ENCODE measurements at regions not wholly inside any gene's neighbourhood (a gene's known extent, or its start where the extent isn't known, plus 50 kb on each side); places are given as distances from the start of the nearest gene placed in this dataset.
"Not testable (repeated sequence)": the region's sequence is repeated elsewhere in the genome, so short reads cannot be mapped to it uniquely, and the experiment has no call there.

DNA sequence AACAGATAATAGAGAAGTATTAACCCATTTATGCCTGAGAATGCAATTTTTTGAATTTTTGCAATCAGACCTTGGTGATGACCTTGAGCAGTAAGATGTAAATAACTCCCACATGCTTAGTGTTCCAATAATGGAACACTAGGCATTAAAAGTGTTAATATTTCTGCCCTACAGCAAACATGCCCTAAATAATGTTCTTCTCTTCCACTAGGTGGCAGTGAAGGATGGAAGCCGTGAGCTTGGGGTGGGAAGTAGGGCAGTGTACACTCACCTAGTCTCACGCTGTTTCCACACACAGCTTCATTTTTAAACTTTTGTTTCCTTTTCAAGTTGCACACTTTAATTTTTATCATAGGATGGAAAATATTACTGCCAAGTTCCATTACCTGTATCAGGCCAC is 613.1 kb upstream of the HS3ST1 start:
- DNase-seq (ENCODE audit: insufficient read length, low spot score) (no peak), FAIRE-seq (no peak)

DNA sequence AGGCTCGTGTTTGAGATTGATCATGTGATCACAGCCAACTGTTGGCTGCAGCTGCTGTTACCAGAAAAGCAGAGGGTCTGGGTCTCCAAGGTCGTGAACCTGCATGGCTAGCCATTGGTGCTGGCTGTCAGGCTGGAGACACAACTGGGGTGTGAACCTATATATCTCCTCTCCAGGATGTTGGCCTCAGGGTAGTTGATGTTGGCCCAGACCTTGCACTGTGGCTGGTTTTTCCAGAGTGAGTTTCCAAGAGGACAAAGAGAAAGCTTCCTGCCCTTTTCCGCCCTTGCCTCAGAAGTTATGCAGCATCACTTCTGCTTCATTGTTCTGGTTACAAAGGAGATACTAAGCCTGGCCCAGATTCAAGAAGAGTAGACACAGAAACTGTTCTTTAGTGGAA is 607.8 kb upstream of the HS3ST1 start:
- FAIRE-seq: no peak

DNA sequence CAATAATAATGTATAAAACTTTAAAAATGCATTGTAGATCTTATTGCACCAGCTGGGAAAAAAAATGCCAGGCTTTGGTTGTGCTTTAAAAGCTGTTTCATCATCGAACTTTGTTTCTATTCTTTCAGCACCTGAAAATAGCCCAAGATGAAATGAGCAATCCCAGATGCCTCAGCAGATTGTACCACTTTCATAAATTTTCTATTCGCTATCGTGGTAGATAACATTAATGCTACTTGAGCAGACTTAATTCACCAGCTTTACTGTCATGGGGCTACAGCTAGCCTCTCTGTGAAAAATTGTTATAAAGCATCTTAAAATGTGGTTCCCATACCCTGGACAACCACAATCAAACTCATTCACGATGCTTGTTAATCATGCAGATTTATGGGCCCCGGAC is 599.6 kb upstream of the HS3ST1 start:
- DNase-seq (ENCODE audit: insufficient read length, low spot score): no peak
- FAIRE-seq: no peak

More for the DNA sequence above, 607.8 kb upstream of the HS3ST1 start:
- no peak for DNase-seq (ENCODE audit: insufficient read length, low spot score)

DNA sequence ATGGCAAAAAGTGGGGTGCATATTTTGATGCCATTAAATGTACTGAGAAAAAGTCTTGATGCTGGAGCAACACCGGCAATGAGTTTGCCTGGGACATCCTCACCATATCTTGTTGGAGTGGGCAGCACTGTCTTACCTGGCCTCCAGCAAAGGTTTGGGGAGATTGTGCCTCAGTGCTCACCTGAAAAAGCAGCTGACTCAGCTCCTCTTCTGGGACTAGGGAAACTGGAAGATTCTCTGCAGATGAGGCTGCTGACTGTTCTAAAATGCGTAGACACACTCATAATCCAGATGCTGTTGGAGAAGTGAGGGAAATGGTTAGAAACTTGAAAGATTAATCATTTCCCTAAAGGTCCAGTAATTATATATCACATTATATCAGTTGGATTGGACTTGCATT is 593.7 kb upstream of the HS3ST1 start:
- no peak for FAIRE-seq

DNA sequence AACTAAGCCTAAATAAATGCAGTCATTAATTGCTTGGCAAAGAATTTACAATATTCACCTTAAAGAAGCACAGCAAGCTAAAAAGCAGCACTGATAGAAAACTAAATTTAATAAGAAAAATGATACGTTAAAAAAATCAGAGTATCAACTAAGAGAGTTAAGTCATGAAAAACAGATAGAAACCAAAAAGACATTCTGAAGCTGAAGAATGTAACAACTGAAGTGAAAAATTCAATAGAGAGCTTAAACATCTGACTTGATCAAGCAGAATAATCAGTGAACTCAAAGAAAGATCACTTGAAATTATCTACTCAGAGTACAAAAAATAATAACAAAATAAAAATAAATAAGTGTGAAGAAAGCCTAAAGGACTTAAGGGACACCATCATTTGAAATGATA is 588.0 kb upstream of the HS3ST1 start:
- DNase-seq (ENCODE audit: insufficient read length, low spot score) (no peak), FAIRE-seq (no peak)

More for the DNA sequence above, 593.7 kb upstream of the HS3ST1 start:
- no peak for DNase-seq (ENCODE audit: insufficient read length, low spot score)

DNA sequence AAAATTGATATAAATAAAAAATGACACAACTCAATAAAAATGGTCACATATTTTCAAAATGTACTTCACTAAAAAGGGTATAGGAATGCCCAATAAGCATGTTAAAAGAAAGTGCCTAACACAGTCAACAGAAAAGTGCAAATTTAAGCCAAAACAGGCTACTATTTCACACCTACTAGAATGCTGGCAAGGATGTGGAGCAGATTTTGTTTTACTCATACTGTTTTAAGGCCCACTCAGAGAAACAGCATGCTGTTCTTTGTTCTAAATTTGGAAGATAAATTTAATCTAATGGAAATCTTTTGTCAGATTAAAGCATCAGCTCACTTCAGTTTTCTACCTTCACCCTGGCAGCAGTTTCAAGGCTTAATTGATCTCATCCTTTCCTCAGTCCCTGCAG is 576.8 kb upstream of the HS3ST1 start:
- DNase-seq (ENCODE audit: insufficient read length, low spot score): no peak
- no peak for FAIRE-seq

DNA sequence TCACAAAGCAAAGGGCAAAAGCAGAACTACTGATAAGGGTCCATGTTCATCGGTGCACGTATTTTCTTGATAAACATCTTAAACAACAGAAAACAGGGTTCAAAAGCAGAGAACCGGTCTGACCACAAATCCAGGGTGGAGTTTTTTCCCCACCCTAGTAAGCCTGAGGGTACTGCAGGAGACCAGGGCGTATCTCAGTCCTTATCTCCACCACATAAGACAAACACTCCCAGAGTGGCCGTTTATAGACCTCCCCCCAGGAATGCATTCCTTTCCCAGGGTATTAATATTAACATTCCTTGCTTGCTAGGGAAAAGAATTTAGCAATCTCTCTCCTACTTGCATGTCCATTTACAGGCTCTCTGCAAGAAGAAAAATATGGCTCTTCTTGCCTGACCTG is 567.9 kb upstream of the HS3ST1 start:
- not testable (repeated sequence) for FAIRE-seq; DNase-seq (ENCODE audit: insufficient read length, low spot score)

DNA sequence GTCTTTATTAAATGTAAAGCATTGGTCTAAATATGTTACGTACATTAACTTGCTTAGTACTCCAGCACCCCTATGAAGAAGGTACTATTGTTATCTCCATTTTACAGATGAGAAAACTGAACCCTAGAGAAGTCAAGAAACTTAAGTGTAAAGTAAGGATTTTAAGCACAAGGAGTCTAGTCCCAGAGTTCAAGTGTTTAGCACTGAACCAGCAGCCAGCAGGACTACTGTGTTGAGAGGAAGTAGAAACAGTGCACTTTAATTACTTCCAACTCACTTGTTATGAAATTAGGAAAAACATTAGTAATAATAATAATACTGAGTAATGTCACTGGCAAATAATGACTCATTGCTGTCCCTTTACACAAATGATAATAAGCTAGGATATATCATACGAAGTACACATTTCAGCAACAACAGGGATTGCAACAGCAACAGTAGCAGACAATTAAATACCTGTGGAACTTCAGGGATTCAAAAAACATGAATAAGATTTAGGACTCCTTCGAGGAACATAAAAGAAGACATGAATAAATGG is 548.1 kb upstream of the HS3ST1 start:
- no peak for FAIRE-seq
- no peak for DNase-seq (ENCODE audit: insufficient read length, low spot score)

DNA sequence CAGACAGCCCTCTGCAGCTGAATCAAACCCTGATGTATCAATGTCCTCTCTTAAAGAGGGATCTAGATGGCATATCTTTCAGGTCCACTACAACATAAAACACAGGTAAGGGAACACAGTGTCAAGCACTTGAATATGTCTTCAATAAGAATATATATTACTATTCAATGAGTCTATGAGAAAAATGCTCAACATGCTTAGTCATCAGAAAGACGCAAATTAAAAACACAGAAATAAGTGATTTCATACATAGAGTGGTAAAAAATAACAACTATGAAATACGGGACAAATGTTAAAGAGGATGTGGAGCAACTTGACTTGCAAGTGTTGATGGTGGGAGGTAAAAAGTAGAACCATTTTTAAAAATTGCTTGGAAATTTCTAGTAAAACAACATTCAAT is 544.6 kb upstream of the HS3ST1 start:
- FAIRE-seq: no peak

DNA sequence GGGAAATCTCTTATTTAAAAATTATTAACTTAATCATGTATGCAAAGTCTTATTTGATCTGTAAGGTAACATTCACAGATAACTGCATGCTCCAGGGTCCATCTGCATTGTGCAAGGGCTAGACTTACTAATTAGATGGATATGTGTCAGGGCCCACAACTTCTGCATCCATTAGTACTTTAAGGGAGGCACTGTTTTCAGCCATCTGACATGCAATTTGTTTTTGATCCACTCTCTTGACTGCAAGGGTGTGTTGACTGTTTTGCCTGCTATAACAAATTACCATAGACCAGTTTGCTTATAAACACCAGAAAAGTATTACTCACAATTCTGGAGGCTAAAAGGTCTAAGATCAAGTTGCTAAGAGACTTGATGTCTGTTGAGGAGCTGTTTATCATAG is 542.1 kb upstream of the HS3ST1 start:
- DNase-seq (ENCODE audit: insufficient read length, low spot score): no peak
- FAIRE-seq: no peak

More for the DNA sequence above, 544.6 kb upstream of the HS3ST1 start:
- no peak for DNase-seq (ENCODE audit: insufficient read length, low spot score)

DNA sequence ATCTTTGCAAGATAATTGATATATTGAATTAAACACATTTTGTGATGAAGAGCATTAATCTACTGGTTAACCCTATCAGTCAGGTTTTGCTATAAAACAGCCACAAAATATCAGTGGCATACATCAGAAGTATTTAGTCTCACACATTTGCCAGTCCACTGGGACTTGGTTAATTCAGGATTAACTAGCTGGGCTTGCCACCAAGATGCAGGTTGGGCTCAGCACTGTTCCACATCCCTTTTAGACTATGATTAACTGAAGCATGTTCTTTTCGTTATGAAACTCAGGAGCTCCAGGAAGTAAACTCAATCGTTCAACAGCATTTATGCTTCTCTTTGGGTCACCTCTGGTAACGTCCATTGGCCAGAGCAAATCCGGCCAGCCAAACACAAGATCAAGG is 538.1 kb upstream of the HS3ST1 start:
- FAIRE-seq (no peak), DNase-seq (ENCODE audit: insufficient read length, low spot score) (no peak)

DNA sequence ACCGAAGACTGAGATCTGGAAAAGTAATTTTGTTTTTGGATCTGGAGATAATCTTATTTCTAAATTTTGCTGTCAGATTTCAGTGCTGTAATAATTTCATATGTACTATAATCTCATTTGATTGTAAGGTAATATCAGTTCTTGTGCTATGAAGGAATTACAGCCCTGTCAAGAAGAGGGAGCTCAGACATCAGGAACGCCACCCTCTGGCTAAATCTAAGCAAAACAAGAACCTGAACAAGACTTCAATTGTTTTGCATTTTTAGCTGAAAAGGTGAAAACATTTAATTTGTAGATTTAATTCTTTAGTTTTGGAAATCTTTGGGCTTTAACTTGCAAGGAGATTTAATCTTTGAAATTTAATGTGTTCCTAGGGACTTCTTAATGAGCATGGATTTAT is 525.4 kb upstream of the HS3ST1 start:
- DNase-seq (ENCODE audit: insufficient read length, low spot score): no peak
- FAIRE-seq: no peak

DNA sequence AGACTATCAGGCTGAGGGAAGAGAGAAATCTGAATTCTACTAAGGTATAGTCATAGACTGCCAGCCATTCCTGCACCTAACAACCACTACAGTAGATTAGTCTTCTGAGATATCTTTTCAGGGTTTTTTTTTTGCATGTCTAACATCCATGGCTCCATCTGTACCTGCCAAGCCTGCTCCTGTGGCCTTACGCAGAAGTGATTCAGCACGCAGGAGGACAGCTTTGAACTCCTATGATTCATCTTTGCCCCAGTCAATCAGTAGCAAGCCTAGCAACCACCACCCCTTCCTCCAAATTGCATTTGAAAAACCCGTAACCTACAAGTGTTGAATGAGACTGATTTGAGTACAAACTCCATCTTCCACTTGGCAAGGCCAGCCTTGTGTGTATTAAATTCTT is 520.7 kb upstream of the HS3ST1 start:
- DNase-seq (ENCODE audit: insufficient read length, low spot score) (no peak), FAIRE-seq (no peak)

DNA sequence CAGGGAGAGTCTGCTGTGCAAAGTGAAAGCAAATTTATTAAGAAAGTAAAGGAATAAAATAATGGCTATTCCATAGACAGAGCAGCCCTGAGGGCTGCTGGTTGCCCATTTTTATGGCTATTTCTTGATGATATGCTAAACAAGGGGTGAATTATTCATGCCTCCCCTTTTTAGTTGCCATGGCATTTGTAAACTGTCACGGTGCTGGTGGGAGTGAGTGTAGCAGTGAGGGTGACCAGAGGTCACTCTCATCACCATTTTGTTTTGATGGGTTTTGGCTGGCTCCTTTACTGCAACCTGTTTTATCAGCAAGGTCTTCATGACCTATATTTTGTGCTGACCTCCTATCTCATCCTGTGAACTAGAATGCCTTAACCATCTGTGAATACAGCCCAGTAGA is 518.9 kb upstream of the HS3ST1 start:
- not testable (repeated sequence) for DNase-seq (ENCODE audit: insufficient read length, low spot score); FAIRE-seq

DNA sequence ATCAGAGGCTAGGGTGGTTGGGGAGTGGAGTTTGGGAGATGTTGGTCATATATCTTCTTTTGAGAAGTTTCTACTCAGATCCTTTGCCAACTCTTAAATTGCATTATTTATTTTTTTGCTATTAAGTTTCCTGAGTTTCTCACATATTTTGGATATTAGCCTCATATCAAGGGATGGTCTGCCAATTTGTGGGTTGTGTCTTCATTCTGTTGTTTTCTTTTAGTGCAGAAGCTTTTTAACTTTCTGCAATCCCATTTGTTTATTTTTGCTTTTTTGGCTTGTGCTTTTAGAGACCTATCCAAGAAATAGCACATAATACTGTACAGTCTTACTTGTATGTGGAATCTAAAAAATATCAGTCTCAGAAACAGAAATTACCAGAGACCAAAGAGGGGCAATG is 509.2 kb upstream of the HS3ST1 start:
- no peak for FAIRE-seq
- no peak for DNase-seq (ENCODE audit: insufficient read length, low spot score)

DNA sequence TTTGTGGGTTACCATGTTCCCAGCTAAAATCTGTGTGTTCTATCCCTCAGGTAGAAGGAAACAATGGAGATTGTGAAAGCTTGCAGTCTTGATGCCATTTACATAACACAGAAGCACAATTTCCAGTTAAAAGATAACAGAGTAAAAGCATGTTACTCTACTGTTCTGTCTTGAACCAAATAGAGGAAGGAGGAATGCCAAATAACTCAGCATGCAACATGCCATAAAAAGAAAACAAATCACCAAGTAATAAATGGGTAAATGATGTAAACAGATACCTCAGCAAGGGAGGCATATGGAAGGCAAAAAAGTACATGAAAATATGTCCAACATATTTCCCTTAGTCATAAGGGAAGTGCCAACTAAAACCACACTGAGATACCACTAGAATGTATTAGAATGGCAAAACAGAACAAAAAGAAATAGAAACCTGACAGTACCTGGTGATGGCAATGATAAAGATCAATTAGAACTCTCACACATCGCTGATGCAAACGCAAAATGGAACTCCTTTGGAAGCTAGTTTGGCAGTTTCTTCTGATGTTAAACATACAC is 502.6 kb upstream of the HS3ST1 start:
- FAIRE-seq (no peak), DNase-seq (ENCODE audit: insufficient read length, low spot score) (no peak)

DNA sequence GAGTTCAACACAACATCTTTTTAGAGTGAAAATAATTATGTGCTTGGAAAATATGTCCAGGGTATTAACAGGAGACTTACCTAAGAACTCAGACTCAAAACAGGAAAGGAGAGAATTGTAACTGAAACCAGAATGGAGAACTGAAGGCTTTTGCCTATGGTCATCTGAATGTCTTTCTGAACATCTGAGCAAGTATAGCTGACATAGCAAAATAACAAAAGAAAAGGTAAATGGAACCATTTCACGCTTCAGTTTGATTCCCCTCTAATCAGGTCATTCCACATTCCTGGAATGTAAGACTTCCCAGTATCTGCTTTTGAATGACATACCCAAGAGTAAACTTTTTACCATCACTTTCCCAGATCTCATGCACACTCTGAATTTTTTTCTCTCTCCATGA is 500.4 kb upstream of the HS3ST1 start:
- no peak for DNase-seq (ENCODE audit: insufficient read length, low spot score)
- FAIRE-seq: no peak

DNA sequence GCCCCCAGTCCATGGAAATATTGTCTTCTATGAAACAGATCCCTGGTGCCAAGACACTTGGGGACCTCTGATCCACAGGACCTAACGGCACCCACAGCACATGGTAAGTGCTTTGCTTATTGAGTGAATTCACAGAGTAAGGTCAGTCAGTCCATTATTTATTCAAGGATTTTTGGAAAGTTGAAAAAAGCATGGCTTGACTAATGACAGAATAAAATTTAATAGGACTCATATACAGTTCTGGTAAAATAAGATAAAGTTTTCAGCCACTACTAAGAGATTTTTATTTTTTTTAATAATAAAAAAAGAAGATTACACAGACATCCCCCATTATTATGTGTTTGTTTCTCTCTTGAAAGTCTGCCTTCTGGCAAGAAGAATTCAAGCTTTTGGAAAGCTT is 490.6 kb upstream of the HS3ST1 start:
- FAIRE-seq: no peak

DNA sequence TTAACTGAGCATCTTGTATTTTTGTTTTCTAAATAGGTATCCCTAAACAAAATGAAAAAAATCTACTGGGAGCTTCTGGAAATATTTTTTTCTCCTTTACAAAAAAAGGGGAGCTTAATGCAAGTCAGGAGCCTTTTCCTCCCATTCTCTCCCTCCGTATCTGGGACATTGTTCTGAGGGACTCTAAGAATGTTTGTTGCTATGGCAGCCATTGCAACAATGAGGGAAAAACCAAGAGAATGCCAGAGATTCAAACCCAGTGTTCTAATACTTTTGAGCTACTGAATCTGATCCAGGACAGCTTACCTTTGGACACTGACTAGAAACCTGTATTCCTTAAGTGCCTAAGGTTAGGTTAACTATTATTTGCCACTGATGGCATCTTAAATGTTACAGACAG is 485.7 kb upstream of the HS3ST1 start:
- no peak for FAIRE-seq
- DNase-seq (ENCODE audit: insufficient read length, low spot score): no peak

More for the DNA sequence above, 490.6 kb upstream of the HS3ST1 start:
- no peak for DNase-seq (ENCODE audit: insufficient read length, low spot score)

DNA sequence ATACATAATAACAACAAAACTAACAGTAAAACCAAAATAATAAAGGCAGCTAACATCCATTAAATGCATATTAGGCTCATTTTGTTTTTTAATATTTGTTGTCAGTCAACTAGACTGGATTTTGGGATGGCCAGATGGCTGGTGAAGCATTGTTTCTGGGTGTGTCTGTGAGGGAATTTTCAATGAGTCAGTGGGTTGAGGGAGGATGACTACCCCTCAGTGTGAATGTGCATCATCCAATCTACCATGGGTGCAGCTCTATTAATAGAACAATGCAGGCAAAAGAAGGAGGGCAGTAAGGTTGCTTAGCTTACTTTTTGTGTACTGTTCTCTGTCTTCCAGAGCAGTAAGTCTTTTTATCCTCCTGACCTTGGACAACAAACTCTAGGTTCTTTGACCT is 484.2 kb upstream of the HS3ST1 start:
- DNase-seq (ENCODE audit: insufficient read length, low spot score) (no peak), FAIRE-seq (no peak)

DNA sequence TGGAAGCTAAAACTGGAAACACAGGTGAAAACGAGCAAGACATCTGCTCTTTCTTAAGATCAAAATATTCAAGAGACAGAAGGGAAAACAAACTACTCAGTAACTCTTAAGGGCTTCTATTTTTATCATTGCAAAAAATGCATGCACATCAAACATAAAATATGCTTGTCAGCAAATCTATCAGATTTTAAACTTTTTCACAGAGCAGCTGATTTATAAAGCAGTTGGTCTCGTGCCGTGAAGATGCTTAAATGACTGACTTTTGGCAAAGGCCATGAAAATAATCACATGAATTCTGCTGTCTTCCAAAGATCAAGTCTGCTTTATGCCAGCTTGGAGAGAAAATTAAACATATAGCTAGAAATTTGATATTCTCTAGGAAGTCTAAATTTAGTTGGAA is 482.1 kb upstream of the HS3ST1 start:
- FAIRE-seq (no peak), DNase-seq (ENCODE audit: insufficient read length, low spot score) (no peak)

DNA sequence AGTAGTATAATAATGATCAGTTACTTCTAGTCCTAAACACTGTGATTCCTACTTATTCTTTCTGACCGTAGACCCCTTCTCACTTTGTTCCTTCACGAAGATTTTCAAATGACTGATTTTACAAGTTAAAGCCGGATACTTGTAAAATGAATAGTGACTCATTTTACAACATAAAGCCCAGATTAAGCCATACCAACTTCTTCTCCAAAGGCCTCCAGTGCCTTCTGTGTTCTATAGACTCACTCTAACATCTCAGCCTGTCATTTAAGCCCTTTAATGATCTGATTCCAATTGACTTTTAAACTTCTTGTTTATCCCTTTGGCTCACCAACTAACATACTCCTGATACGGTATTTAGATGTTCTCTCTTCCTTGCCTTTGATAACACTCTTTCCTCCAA is 480.0 kb upstream of the HS3ST1 start:
- FAIRE-seq (no peak), DNase-seq (ENCODE audit: insufficient read length, low spot score) (no peak)

DNA sequence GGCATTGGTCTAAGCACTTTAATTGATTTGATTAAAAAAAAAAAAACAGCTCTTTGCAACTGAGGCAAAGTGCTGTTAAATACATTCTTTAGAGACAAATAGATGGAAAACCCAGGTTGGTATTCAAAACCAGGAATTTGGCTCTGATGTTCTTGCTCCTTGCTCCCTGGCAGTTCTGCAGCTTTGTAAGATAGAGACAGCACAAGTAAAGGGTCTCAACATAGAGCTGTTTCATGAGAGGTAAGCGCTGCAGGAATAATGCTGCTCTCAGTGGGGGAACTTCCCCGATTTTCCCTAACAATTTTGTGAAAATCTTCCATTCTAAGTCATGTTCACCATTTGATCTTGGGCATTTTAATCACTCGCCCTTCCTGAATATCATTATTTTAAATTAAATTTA is 479.5 kb upstream of the HS3ST1 start:
- no peak for FAIRE-seq
- no peak for DNase-seq (ENCODE audit: insufficient read length, low spot score)
